GM18505 (cell line): ENCODE measurements at regions not wholly inside any gene's neighbourhood (a gene's known extent, or its start where the extent isn't known, plus 50 kb on each side); places are given as distances from the start of the nearest gene placed in this dataset.

Experiments
- ATAC-seq: cut with Tn5 transposase; IDR thresholded peaks from one replicate; pipeline ENCODE4 v1.9.1; 2021; ENCODE audit not compliant: unreplicated experiment
- POLR2A ChIP-seq: IDR thresholded peaks from 4 replicates; pipeline ENCODE4 v1.6.1; 2011; ENCODE audit warnings: borderline replicate concordance; ENCODE audit not compliant: insufficient read depth, insufficient read length; ENCODE audit errors: extremely low read depth

- TF ChIP-seq POLR2A: no peak
- no peak for ATAC-seq
Measured at GRCh38 chr5:105953616-105954015, 1717.1 kb downstream of the EFNA5 start.

- TF ChIP-seq POLR2A: no peak
- ATAC-seq: no peak
Measured at GRCh38 chr5:105952875-105953274, 1717.9 kb downstream of the EFNA5 start.

GRCh38 chr5:105947461-105947860, 1723.3 kb downstream of the EFNA5 start:
- ATAC-seq: no peak
- TF ChIP-seq POLR2A: no peak

GRCh38 chr5:105945203-105945972, 1725.3 kb downstream of the EFNA5 start:
- ATAC-seq: no peak
- TF ChIP-seq POLR2A: no peak

- ATAC-seq: no peak
- TF ChIP-seq POLR2A: no peak
Measured at GRCh38 chr5:105940181-105940580, 1730.6 kb downstream of the EFNA5 start.

- no peak for ATAC-seq
- TF ChIP-seq POLR2A: no peak
Measured at GRCh38 chr5:105934171-105934570, 1736.6 kb downstream of the EFNA5 start.

- TF ChIP-seq POLR2A: no peak
- ATAC-seq: no peak
Measured at GRCh38 chr5:105931881-105932421, 1738.8 kb downstream of the EFNA5 start.

GRCh38 chr5:105929858-105930257, 1740.9 kb downstream of the EFNA5 start:
- TF ChIP-seq POLR2A: no peak
- no peak for ATAC-seq

- ATAC-seq: no peak
- TF ChIP-seq POLR2A: no peak
Measured at GRCh38 chr5:105924366-105924765, 1746.4 kb downstream of the EFNA5 start.

- no peak for ATAC-seq
- TF ChIP-seq POLR2A: no peak
Measured at GRCh38 chr5:105922574-105922973, 1748.2 kb downstream of the EFNA5 start.

- TF ChIP-seq POLR2A: no peak
- no peak for ATAC-seq
Measured at GRCh38 chr5:105922080-105922479, 1748.7 kb downstream of the EFNA5 start.

GRCh38 chr5:105917189-105917588, 1753.5 kb downstream of the EFNA5 start:
- no peak for ATAC-seq
- no peak for TF ChIP-seq POLR2A

- no peak for TF ChIP-seq POLR2A
- ATAC-seq: no peak
Measured at GRCh38 chr5:105907016-105907415, 1763.7 kb downstream of the EFNA5 start.

- no peak for TF ChIP-seq POLR2A
Measured at GRCh38 chr5:105905392-105905791, 1765.3 kb downstream of the EFNA5 start.

More at GRCh38 chr5:105905392-105905791, 1765.3 kb downstream of the EFNA5 start:
- ATAC-seq: no peak
